Right atrium auricular region (tissue), 2 donors: ENCODE measurements at regions not wholly inside any gene's neighbourhood (a gene's known extent, or its start where the extent isn't known, plus 50 kb on each side); places are given as distances from the start of the nearest gene placed in this dataset.
"Not testable (repeated sequence)": the region's sequence is repeated elsewhere in the genome, so short reads cannot be mapped to it uniquely, and the experiment has no call there.

ENCODE experiments used
- DNase-seq: peaks from one replicate; pipeline ENCODE4 v3.0.0-alpha.2; 2019; ENCODE audit warnings: low spot score
- H3K27ac ChIP-seq, 2 donors: fragments of 200-600 bp; sonication (generic); 1 replicate in 1 of 2; 2 replicates in 1 of 2; pipeline ENCODE4 v1.5.1; 2016 to 2019
- H3K27me3 ChIP-seq, 2 donors: fragments of 200-600 bp; sonication (generic); one replicate each; pipeline versions ENCODE4 v1.5.1 to v1.6.0; 2017 to 2019
- H3K36me3 ChIP-seq: fragments of 200-600 bp; sonication (generic); one replicate; pipeline ENCODE4 v1.5.1; 2016
- H3K4me1 ChIP-seq, 2 donors: fragments of 200-600 bp; sonication (generic); one replicate each; pipeline versions ENCODE4 v1.5.1 to v1.6.0; 2017 to 2019
- H3K4me3 ChIP-seq, 2 donors: fragments of 200-600 bp; sonication (generic); 1 replicate in 1 of 2; 2 replicates in 1 of 2; pipeline ENCODE4 v1.5.1; 2017 to 2019; ENCODE audit warnings: mild to moderate bottlenecking in 1 of 2, moderate library complexity in 1 of 2
- H3K9me3 ChIP-seq, 2 donors: fragments of 200-600 bp; sonication (generic); one replicate each; pipeline ENCODE4 v1.5.1; 2019
- TF ChIP-seq, protein P1 (sequence below), 2 donors: fragments of 200-600 bp; sonication (generic); IDR thresholded peaks; one replicate each; pipeline ENCODE4 v1.5.1; 2019; ENCODE audit warnings: antibody characterized with exemption in 2 of 2

- H3K27me3 ChIP-seq = no peaks in the 10 kb centered on the region
- no peaks in the 10 kb centered on the region for H3K36me3 ChIP-seq
- H3K9me3 ChIP-seq = no peaks in the 10 kb centered on the region
- peaks cover 0 to 12% of the 10 kb centered on the region in 2 donors for H3K4me1 ChIP-seq
- H3K4me3 ChIP-seq = no peak overlapping the region
- TF ChIP-seq, protein P1, sequence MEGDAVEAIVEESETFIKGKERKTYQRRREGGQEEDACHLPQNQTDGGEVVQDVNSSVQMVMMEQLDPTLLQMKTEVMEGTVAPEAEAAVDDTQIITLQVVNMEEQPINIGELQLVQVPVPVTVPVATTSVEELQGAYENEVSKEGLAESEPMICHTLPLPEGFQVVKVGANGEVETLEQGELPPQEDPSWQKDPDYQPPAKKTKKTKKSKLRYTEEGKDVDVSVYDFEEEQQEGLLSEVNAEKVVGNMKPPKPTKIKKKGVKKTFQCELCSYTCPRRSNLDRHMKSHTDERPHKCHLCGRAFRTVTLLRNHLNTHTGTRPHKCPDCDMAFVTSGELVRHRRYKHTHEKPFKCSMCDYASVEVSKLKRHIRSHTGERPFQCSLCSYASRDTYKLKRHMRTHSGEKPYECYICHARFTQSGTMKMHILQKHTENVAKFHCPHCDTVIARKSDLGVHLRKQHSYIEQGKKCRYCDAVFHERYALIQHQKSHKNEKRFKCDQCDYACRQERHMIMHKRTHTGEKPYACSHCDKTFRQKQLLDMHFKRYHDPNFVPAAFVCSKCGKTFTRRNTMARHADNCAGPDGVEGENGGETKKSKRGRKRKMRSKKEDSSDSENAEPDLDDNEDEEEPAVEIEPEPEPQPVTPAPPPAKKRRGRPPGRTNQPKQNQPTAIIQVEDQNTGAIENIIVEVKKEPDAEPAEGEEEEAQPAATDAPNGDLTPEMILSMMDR (IDR thresholded peaks at IDR 0.05) = peak; percentile 25 to 60
- DNase-seq = no peak
- H3K27ac ChIP-seq = no peak overlapping the region
Measured at GRCh38 chr5:147098233-147098790, 136.5 kb upstream of the STK32A start.

GRCh38 chr5:147101659-147102369 lies 133.0 kb upstream of the STK32A start:
- no peak for DNase-seq
- Histone ChIP-seq H3K27me3 (no peaks in the 10 kb centered on the region), H3K4me3 (no peak overlapping the region), H3K9me3 (no peaks in the 10 kb centered on the region), H3K4me1 (peaks cover 0 to 12% of the 10 kb centered on the region in 2 donors), H3K36me3 (no peaks in the 10 kb centered on the region), H3K27ac (no peak overlapping the region)
- TF ChIP-seq, protein P1 (IDR thresholded peaks at IDR 0.05) = no peak

GRCh38 chr5:147112899-147113298 lies 121.9 kb upstream of the STK32A start:
- H3K4me1 ChIP-seq = no peaks in the 10 kb centered on the region
- no peaks in the 10 kb centered on the region for H3K27me3 ChIP-seq
- H3K36me3 ChIP-seq = no peaks in the 10 kb centered on the region
- H3K27ac ChIP-seq = no peak overlapping the region
- TF ChIP-seq, protein P1 (IDR thresholded peaks at IDR 0.05) = no peak
- peaks cover 0 to 4% of the 10 kb centered on the region in 2 donors for H3K9me3 ChIP-seq
- no peak overlapping the region for H3K4me3 ChIP-seq
- DNase-seq = no peak

DNA sequence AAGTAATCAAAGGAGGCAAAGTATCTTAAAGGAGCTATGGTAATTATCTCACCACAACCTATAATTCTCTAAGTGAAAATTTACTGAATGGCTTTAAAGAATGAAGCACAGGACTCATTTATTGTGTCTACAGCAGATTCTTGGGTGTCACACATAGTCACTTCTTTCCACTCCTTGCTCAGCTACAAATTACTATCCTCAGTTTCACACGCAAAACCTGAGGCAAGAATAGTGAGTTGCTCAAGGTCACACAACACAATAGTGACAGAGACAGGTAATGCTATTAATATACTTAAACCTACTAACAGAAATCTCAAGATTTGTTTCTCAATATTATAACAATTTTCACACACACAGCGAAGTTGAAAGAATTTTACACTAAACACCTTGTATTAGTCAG lies 120.9 kb upstream of the STK32A start:
- DNase-seq = no peak
- Histone ChIP-seq H3K27me3 (no peaks in the 10 kb centered on the region), H3K27ac (no peak overlapping the region), H3K36me3 (no peaks in the 10 kb centered on the region), H3K9me3 (peaks cover 0 to 4% of the 10 kb centered on the region in 2 donors), H3K4me3 (no peak overlapping the region), H3K4me1 (no peaks in the 10 kb centered on the region)
- TF ChIP-seq, protein P1 (IDR thresholded peaks at IDR 0.05) = no peak

- H3K4me1 ChIP-seq, H3K27me3 ChIP-seq, H3K27ac ChIP-seq, H3K36me3 ChIP-seq, DNase-seq, H3K4me3 ChIP-seq: not testable (repeated sequence)
- H3K9me3 ChIP-seq = peaks cover 8 to 40% of the 10 kb centered on the region in 2 donors
Measured at GRCh38 chr5:147139759-147140158, 95.1 kb upstream of the STK32A start.

GRCh38 chr5:147140558-147140957 lies 94.3 kb upstream of the STK32A start:
- H3K27me3 ChIP-seq = no peaks in the 10 kb centered on the region
- no peak overlapping the region for H3K27ac ChIP-seq
- no peaks in the 10 kb centered on the region for H3K4me1 ChIP-seq
- H3K4me3 ChIP-seq = no peak overlapping the region
- TF ChIP-seq, protein P1 (IDR thresholded peaks at IDR 0.05) = no peak
- peaks cover 8 to 40% of the 10 kb centered on the region in 2 donors for H3K9me3 ChIP-seq
- no peak for DNase-seq
- no peaks in the 10 kb centered on the region for H3K36me3 ChIP-seq

DNA sequence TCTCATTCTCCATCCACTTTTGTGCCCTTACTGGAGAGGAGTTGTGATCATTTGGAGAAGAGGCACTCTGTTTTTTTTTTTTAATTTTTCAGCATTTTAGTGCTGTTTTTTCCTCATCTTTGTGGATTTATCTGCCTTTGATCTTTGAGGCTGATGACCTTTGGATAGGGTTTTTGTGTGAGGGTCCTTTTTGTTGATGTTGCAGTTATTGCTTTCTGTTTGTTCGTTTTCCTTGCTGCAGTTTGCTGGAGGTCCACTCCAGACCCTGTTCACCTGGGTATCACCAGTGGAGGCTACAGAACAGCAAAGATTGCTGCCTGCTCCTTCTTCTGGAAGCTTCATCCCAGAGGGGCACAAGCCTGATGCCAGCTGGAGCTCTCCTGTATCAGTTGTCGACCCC lies 93.2 kb upstream of the STK32A start:
- H3K27me3 ChIP-seq, H3K4me1 ChIP-seq, H3K36me3 ChIP-seq, H3K4me3 ChIP-seq, H3K27ac ChIP-seq, DNase-seq: not testable (repeated sequence)
- H3K9me3 ChIP-seq = peaks cover 8 to 39% of the 10 kb centered on the region in 2 donors
